ENCODE measurements at regions not wholly inside any gene's neighbourhood (a gene's known extent, or its start where the extent isn't known, plus 50 kb on each side); places are given as distances from the start of the nearest gene placed in this dataset.

DNA sequence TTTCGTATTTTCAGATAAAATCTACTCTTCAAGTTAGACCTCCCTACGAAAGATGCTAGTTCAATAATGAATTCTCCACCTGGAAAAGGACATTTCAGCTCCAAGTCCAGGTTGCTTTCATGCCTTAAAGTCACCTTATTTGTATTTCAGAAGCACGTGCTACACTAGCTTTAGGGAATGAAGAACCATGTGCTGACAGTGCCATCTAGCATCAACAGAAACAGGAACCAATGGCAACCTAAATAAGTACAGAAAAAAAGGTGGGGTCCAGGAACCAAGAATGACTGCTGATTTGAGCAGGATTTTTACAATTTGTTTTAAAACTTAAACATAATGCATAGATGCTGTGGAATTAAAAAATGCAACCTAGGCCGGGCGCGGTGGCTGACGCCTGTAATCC, 77.6 kb upstream of the SNRPN start:
- TF ChIP-seq, protein P1, sequence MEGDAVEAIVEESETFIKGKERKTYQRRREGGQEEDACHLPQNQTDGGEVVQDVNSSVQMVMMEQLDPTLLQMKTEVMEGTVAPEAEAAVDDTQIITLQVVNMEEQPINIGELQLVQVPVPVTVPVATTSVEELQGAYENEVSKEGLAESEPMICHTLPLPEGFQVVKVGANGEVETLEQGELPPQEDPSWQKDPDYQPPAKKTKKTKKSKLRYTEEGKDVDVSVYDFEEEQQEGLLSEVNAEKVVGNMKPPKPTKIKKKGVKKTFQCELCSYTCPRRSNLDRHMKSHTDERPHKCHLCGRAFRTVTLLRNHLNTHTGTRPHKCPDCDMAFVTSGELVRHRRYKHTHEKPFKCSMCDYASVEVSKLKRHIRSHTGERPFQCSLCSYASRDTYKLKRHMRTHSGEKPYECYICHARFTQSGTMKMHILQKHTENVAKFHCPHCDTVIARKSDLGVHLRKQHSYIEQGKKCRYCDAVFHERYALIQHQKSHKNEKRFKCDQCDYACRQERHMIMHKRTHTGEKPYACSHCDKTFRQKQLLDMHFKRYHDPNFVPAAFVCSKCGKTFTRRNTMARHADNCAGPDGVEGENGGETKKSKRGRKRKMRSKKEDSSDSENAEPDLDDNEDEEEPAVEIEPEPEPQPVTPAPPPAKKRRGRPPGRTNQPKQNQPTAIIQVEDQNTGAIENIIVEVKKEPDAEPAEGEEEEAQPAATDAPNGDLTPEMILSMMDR (IDR thresholded peaks at IDR 0.05 in 2 of 3, conservative IDR thresholded peaks at IDR 0.05 in 1 of 3; ENCODE audit: borderline replicate concordance in 1 of 3, insufficient read depth in 1 of 3, low read depth in 2 of 3, low read length in 2 of 3), result no peak
- TF ChIP-seq ELF1 (IDR thresholded peaks at IDR 0.05; ENCODE audit: borderline replicate concordance, low read depth) (no peak), POLR2A (IDR thresholded peaks at IDR 0.05; ENCODE audit: borderline replicate concordance, extremely low read depth, insufficient read depth, insufficient read length) (no peak), YY1 (IDR thresholded peaks at IDR 0.05; ENCODE audit: extremely low read depth, insufficient replicate concordance, low read depth, low read length) (no peak), SIN3A (IDR thresholded peaks at IDR 0.05; ENCODE audit: low read depth) (no peak), POLR2AphosphoS5 (IDR thresholded peaks at IDR 0.05; ENCODE audit: low read depth, low read length) (no peak), SP1 (IDR thresholded peaks at IDR 0.05; ENCODE audit: low read depth) (no peak), REST (IDR thresholded peaks at IDR 0.05; ENCODE audit: low read depth) (no peak), ZFX (IDR thresholded peaks at IDR 0.05) (no peak), EZH2 (IDR thresholded peaks at IDR 0.05) (no peak)
- TF ChIP-seq, protein P2, sequence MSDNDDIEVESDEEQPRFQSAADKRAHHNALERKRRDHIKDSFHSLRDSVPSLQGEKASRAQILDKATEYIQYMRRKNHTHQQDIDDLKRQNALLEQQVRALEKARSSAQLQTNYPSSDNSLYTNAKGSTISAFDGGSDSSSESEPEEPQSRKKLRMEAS (IDR thresholded peaks at IDR 0.05), result no peak
